IPS-11a (cell line): ENCODE measurements at regions not wholly inside any gene's neighbourhood (a gene's known extent, or its start where the extent isn't known, plus 50 kb on each side); places are given as distances from the start of the nearest gene placed in this dataset.

Experiments used
- H3K4me3 ChIP-seq: one replicate; pipeline ENCODE4 v1.5.1; 2013; ENCODE audit warnings: low read depth, low read length, control low read depth

- no peak overlapping the region for H3K4me3 ChIP-seq
Observed at GRCh38 chr9:82149501-82149946, 161.0 kb downstream of the SPATA31D1 start.

GRCh38 chr9:82152181-82152580 is 163.6 kb downstream of the SPATA31D1 start:
- H3K4me3 ChIP-seq = no peak overlapping the region

DNA sequence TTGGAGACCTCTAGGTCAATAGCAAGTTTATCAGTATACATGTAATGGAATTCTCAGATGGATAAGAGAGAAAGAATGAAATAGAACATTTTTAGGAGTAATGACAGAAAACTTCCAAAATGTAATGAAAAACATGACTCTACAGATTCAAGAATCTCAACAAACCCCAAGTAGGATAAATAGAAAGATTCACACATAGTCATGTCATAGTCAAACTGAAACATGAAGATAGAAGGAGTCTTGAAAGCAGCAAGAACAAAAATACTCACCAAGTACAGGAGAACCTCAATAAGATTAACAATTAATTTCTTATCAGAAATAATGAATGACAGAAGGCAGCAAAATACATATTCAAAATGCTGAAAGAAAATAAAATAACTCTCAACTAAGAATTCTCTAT is 164.5 kb downstream of the SPATA31D1 start:
- no peak overlapping the region for H3K4me3 ChIP-seq

DNA sequence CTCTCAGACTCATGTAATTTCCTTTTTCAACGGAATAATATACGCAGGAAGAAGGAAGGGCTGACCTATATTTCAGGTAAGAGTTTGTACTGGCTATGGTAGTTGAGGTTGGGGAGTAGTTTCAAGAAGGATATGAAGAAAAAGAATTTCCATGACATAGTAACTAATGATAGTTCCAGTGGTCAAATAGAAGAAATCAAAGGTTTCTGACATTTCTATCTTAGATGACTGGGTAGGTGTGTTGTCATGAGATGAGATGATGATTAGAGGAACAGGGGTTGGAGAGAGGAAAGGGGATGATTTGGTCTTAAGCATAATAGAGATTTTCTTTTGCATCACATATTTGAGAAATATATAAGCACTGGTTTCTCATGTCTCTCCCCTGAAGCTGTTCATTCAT is 166.0 kb downstream of the SPATA31D1 start:
- no peak overlapping the region for H3K4me3 ChIP-seq

DNA sequence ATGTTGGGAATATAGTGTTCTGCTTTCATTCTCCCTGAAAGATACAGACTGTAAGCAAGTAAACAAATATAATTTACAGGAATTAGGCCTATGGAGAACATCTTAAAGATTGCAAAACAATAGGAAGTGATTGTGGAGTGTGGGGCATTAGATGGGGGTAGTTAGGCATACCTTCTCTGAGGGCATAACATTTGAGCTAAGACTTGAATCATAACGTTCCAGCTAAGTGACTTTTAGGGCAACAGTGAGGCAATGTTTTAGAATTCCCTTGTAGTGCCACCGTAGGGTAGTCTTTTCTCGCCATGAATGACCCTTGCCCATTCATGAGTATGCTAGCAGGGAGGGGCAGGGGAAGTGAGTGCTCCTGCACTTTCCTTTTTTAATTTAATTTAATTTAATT is 173.3 kb downstream of the SPATA31D1 start:
- H3K4me3 ChIP-seq = no peak overlapping the region

DNA sequence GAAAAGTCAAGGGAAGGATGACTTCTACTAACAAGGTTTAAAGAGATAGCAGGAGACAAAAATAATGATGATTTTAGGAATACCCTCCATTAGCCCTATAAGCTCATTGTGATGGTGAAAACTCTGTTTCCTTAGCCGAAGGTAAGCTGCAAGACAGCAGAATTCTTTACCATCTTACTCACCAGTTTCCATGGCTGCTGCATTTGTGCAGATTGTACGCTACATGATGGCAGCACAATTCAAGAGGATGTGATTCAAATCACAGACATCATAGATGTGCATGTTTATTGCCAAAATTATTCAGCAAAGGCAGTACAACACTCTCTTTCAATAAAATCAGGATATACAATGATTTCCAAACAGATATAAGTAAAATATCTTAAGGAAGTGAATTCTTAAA is 175.6 kb downstream of the SPATA31D1 start:
- no peak overlapping the region for H3K4me3 ChIP-seq

DNA sequence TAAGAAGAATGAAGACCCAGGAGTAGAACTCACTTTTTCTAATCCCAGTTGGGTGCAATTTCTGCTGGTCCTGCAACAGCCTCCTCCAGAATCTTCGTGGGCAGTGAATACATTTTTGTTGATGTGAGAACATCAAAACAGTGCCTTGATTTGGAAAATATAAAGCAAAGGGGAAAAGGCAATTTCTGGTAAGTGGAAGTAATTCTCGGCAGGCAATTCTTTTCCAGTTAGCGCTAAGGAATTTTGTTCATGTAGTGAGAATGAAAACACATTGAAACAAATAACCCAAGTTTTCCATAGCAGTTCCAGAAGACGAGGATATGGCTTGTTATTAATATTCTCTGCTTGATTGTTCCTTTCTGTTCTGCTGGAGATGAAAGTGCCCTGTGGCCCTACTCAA is 178.7 kb downstream of the SPATA31D1 start:
- no peak overlapping the region for H3K4me3 ChIP-seq

DNA sequence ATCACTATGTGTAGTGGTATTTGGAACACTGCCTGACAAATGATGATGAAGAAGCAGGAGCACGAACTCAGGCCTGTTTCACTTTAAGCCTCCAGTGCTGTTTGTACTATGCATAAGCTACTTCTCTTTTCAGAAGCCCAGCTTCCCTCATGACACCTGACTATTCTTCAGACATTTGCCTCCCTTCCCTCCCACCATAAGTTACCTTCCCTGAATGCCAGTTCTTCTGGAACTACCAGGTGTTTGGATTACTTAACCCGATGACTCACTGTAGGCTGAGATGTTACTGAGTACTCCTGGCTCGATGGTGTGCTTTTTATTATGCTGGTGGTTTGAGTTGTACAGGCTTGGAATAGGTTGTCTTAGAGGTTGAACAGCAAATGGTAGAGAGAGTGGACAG is 180.0 kb downstream of the SPATA31D1 start:
- no peak overlapping the region for H3K4me3 ChIP-seq

DNA sequence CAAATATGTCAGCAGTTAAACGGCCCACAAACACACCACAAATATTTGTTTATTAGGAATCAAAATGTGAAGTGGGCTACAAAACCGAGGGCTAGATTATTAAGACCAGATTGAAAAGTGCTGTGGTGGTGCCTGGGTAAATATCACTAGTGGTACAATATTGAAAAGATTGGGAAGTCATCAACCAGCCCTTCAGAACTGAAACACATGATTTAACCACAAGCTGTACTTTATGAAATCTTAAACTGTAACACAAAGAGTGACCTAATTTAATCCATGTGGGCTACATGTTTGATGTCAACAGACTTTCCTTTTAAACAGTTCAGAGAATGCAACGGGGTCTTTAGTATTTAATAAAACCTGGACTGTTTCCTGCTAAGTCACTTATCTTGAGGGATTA is 182.3 kb downstream of the SPATA31D1 start:
- H3K4me3 ChIP-seq = no peak overlapping the region

- no peak overlapping the region for H3K4me3 ChIP-seq
Observed at GRCh38 chr9:82171271-82171670, 182.7 kb downstream of the SPATA31D1 start.

DNA sequence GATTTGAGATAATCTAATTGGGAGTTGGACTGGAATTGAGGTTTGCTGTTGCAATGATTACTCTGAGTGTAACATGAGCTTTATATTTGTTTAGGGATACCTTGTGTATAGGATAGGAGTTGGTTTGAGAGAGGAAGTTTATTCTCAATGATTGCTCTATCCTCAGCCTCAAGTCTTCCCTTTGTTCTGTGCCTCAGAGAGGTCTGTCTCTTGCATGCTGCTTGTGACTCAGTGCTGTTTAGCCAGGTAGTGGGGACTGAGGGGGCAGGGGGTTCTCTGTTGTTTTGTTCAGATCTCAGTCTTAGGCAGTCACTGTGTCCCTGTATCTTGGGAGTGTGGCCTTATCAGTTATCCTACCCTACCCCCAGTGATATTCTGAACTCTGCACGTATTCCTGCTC is 192.1 kb downstream of the SPATA31D1 start:
- no peak overlapping the region for H3K4me3 ChIP-seq

- H3K4me3 ChIP-seq = no peak overlapping the region
Observed at GRCh38 chr9:82183181-82183860, 194.7 kb downstream of the SPATA31D1 start.

DNA sequence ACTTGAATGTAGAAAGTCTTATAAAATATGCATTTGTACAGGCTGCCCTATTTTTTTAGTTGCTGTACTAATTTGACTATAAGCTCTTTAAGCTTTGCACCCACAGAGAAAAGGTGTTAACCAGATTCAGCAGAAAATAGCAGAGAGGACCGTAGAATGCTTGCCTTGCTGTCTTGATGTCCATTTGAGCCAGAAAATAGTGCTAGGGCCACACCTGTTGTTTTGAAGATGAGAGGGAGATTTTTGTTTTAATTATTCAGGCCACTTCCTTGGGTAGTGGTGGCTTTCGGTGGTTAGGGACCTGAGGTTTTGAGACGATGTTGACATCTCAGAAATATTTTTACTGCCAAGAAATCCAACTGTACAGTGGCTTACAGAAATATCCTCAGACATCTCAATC is 196.0 kb downstream of the SPATA31D1 start:
- H3K4me3 ChIP-seq = no peak overlapping the region

GRCh38 chr9:82188817-82189216 is 200.2 kb downstream of the SPATA31D1 start:
- no peak overlapping the region for H3K4me3 ChIP-seq

GRCh38 chr9:82191082-82191770 is 202.7 kb downstream of the SPATA31D1 start:
- no peak overlapping the region for H3K4me3 ChIP-seq

- no peak overlapping the region for H3K4me3 ChIP-seq
Observed at GRCh38 chr9:82192211-82192610, 203.6 kb downstream of the SPATA31D1 start.

- H3K4me3 ChIP-seq = no peak overlapping the region
Observed at GRCh38 chr9:82196622-82197441, 208.3 kb downstream of the SPATA31D1 start.

GRCh38 chr9:82201196-82201595 is 212.6 kb downstream of the SPATA31D1 start:
- H3K4me3 ChIP-seq = no peak overlapping the region

GRCh38 chr9:82202808-82203207 is 214.2 kb downstream of the SPATA31D1 start:
- no peak overlapping the region for H3K4me3 ChIP-seq

DNA sequence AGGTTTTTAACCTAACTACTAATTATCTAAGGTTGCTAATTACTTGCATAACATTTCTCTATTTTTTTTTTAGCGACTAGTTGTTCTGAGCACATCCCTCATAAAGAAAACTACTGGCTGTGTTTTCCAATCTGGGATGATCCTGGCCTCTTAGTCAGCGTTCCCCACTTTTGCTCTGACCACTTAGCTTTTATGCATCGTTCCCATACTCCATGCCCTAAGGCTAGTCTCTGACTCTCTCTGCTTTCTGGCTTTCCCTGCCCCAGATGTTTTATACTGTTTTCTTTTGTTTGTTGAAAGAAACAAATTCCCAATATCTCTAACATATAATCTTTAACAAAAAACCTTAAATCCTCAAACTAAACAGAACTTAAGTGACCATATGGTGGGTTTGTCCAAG is 217.9 kb downstream of the SPATA31D1 start:
- H3K4me3 ChIP-seq = no peak overlapping the region

DNA sequence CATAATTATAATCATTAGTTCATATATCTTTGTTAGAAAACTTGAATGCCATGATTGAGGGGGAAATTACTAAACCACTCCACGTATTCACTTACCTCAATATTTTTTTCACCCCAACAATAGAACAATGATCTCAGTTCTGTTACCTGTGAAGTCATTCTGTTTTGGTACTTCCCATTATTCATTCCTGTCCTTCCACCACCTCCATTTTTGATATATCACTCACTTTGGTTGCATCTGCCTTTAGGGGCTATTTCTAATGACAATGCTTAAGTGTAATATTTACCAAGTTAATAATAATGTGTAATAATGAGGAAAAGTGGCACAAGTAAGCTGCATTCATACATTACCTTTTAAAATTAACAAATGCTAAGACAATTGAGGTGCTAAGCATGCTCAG is 218.4 kb downstream of the SPATA31D1 start:
- no peak overlapping the region for H3K4me3 ChIP-seq
